ENCODE measurements at regions not wholly inside any gene's neighbourhood (a gene's known extent, or its start where the extent isn't known, plus 50 kb on each side); places are given as distances from the start of the nearest gene placed in this dataset.

DNA sequence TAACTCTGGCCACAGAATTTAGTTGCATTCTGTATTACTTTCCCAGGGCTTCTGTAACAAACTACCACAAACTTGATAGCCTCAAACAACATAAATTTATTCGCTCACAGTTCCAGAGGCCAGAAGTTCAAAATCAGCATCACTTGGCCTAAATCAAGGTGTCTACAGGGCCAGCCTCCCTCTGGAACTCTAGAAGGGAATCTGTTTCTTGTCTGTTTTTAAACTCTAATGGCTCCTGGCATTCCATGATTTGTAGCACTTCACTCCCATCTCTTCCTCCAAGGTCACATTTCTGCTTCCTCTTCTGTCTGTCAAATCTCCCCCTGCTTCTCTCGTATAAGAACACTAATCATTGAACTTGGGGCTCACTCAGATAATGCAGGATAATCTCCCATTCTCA is 151.9 kb upstream of the ARPP21 start:
- Mint-ChIP-seq H3K27me3 (no peaks in the 10 kb centered on the region), H3K36me3 (ENCODE audit: low read depth) (no peaks in the 10 kb centered on the region), H3K9me3 (no peaks in the 10 kb centered on the region), H3K4me3 (no peak overlapping the region), H3K4me1 (ENCODE audit: low read depth) (no peaks in the 10 kb centered on the region), H3K27ac (no peak overlapping the region)

DNA sequence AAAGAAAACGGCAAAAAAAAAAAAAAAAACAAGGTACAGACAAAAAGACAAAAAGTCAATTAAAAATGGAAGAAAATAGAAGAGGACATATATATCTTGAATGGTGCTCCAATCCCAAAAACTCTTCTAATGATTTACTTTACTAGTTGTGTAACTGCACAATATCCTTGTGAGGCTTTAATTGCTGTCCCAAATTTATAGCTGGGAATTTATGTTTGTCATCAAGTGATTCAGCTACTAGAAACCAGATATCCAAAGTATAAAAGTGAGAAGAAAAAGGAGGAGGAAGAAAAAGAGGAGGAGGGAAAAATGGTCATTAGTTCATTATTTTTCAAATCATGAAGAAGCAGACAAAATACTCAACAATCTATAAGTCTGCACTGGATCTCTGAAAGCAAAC is 150.8 kb upstream of the ARPP21 start:
- Mint-ChIP-seq H3K27ac (no peak overlapping the region), H3K4me1 (ENCODE audit: low read depth) (no peaks in the 10 kb centered on the region), H3K36me3 (ENCODE audit: low read depth) (no peaks in the 10 kb centered on the region), H3K9me3 (no peaks in the 10 kb centered on the region), H3K27me3 (no peaks in the 10 kb centered on the region), H3K4me3 (no peak overlapping the region)

DNA sequence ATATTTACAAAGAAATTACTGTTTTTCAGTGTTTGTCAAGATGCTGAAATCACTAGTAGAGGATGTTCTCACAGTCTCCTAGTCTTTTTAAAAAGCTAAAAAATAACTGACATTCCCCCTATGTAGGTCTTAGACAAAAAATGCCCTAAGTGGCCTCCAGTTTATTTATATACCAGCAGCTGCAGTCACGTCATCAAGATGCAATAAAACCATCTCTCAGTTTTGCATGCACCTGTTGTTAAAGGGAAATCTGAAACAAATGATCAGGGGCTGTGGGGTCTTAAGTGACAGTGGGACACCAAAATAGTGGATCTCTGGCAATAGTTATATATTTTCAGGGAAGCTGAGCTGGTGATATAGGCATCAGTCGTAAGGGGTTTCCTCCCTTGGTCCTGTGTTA is 146.5 kb upstream of the ARPP21 start:
- H3K4me1 Mint-ChIP-seq (ENCODE audit: low read depth), result no peaks in the 10 kb centered on the region
- no peaks in the 10 kb centered on the region for H3K27me3 Mint-ChIP-seq
- H3K4me3 Mint-ChIP-seq, result no peak overlapping the region
- no peaks in the 10 kb centered on the region for H3K36me3 Mint-ChIP-seq (ENCODE audit: low read depth)
- H3K9me3 Mint-ChIP-seq, result peaks cover under 1% of the 10 kb centered on the region
- H3K27ac Mint-ChIP-seq, result no peak overlapping the region

DNA sequence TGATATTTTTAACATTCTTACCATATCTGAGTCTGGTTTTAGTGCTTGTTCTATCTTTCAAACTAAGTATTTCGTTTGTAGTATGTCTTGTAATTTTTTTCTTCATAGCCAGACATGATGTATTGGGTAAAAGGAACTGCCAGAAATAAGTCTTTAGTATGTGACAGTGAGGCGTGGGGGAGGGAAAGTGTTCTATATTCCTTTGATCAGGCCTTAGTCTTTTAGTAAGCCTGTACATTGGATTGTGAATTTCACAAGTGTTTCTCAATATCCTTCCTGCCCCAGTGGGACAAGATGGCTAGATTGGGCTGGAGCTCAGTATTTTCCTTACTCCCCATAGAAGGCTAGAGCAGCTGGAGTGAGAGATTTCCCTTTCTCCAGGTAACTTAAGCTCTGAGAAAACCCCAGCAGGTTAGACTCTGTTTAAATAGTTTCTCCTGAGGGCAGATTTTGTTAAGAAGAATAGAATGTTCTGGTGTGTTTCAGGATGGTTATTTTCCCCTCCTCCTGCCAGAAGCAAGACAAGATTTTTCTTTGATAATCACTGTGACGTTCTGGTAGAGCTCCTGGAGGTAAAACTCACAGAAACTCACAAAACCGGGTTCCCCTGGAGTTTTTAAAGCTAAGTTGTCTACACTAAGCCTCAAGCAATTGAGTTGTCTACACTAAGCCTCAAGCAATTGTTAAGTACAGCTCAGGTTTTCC is 140.7 kb upstream of the ARPP21 start:
- no peaks in the 10 kb centered on the region for H3K27me3 Mint-ChIP-seq
- H3K9me3 Mint-ChIP-seq, result peaks cover 7% of the 10 kb centered on the region
- no peak overlapping the region for H3K27ac Mint-ChIP-seq
- H3K4me1 Mint-ChIP-seq (ENCODE audit: low read depth), result no peaks in the 10 kb centered on the region
- no peaks in the 10 kb centered on the region for H3K36me3 Mint-ChIP-seq (ENCODE audit: low read depth)
- H3K4me3 Mint-ChIP-seq, result no peak overlapping the region

DNA sequence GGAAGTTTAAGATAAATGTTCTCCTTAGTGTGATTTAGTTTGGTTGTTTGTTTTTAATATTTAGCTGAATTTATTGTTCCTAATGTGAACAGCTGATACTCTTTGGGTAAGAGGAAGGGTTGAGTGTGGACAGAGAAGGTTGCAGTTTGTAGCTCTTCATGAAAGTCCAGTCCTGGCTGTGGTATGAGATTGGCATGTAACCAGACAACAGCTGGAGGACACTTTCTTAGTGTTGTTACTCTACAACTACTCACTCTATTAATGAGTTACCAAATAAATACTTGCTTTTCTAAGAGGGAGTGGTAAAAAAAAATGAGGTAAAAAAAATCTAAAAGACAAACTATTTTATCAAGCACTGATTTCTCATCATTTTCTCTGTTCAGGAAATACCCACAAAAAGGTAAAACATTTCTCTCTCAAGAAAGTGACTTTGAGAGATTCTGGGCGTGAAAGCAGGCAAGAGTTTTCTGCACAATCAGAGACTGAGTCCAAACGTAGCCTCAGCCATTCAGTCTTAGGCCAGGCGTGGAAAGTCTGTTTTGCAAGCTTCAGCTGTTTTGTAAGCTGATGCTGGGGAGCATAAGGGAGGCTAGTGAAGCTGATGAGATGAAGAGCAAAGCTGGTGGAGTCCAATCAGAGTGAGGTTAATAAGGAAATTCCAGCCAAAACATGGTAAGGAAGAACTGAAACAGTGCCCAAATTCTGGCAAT is 138.5 kb upstream of the ARPP21 start:
- Mint-ChIP-seq H3K4me1 (ENCODE audit: low read depth) (no peaks in the 10 kb centered on the region), H3K4me3 (no peak overlapping the region), H3K9me3 (peaks cover 7% of the 10 kb centered on the region), H3K27ac (no peak overlapping the region), H3K36me3 (ENCODE audit: low read depth) (no peaks in the 10 kb centered on the region), H3K27me3 (no peaks in the 10 kb centered on the region)

DNA sequence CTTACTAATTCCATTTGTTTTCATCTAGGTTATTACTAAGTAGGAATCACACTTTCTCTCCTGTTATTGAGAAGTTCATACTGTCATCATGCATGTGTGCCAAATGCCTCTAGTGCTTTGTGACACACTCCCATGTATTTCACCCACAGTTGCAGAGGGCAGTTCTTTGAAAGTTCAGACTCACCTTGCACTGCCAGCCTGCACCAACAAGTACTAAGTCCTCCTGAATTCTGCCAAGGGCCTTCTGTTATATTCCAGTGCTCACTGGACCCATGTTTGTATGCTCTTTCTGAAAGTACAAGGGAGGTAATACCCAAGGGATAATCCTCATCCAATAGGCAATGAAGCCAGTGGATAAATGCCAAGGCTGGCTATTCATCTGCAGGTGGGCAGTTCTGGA is 136.6 kb upstream of the ARPP21 start:
- H3K36me3 Mint-ChIP-seq (ENCODE audit: low read depth), result no peaks in the 10 kb centered on the region
- no peak overlapping the region for H3K4me3 Mint-ChIP-seq
- H3K9me3 Mint-ChIP-seq, result peaks cover 7% of the 10 kb centered on the region
- no peak overlapping the region for H3K27ac Mint-ChIP-seq
- H3K27me3 Mint-ChIP-seq, result no peaks in the 10 kb centered on the region
- H3K4me1 Mint-ChIP-seq (ENCODE audit: low read depth), result no peaks in the 10 kb centered on the region

DNA sequence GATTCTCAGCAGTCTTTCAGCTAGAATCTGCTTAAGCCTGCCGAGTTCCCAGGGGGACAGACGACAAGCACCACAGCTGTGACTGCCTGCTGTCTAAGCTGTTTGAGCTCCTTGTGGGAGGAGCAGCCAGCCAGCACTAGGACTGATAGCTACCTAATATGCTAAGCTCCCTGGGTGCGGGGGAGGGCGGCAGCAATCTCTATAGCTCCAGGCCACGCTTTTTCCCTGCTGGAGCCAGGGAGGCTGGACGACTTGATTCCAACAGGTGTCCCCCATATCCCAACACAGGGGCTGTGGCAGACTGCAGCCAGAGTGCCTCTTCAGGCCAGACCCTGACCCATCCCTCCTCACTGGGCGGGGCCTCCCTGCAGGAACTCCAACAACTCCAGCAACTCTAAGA is 134.1 kb upstream of the ARPP21 start:
- Mint-ChIP-seq H3K27ac (no peak overlapping the region), H3K4me1 (ENCODE audit: low read depth) (no peaks in the 10 kb centered on the region), H3K36me3 (ENCODE audit: low read depth) (no peaks in the 10 kb centered on the region), H3K9me3 (no peaks in the 10 kb centered on the region), H3K27me3 (no peaks in the 10 kb centered on the region), H3K4me3 (no peak overlapping the region)

DNA sequence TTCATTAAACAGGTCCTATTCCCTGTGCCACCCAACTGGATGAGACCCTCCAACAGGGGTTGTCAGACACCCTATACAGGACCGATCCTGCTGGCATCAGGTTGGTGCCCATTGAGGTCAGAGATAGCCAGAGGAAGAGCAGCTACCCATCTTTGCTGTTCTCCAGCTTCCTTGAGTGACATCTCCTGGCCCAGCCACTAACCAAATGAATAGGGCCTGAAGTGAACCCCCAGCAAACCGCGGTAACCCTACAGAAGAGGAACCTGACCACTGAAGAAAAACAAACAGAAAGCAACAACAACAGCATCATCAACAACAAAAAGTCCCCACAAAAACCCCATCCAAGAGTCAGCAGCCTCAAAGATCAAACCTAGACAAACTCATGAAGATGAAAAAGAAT is 133.6 kb upstream of the ARPP21 start:
- Mint-ChIP-seq H3K9me3 (no peaks in the 10 kb centered on the region), H3K4me3 (no peak overlapping the region), H3K27ac (no peak overlapping the region), H3K4me1 (ENCODE audit: low read depth) (no peaks in the 10 kb centered on the region), H3K27me3 (no peaks in the 10 kb centered on the region), H3K36me3 (ENCODE audit: low read depth) (no peaks in the 10 kb centered on the region)

DNA sequence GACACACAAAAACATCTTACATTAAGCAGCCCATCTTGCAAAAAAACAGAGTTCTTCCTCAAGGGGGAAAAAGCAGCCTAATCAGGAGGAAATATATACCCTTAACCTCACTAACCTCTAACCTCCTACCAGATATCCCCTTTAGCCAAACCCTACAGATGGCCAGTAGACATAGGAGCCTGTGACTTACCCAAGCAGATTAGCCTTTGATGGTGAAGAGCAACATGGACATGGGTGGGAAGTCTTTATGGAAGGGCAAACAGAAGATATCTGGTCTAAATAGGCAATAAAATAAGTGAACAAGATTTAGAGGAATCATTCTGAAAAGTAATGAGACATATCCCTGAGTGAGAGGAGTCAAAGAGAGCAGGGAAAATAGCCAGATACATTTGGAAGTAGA is 119.4 kb upstream of the ARPP21 start:
- Mint-ChIP-seq H3K27ac (no peak overlapping the region), H3K4me1 (ENCODE audit: low read depth) (no peaks in the 10 kb centered on the region)

DNA sequence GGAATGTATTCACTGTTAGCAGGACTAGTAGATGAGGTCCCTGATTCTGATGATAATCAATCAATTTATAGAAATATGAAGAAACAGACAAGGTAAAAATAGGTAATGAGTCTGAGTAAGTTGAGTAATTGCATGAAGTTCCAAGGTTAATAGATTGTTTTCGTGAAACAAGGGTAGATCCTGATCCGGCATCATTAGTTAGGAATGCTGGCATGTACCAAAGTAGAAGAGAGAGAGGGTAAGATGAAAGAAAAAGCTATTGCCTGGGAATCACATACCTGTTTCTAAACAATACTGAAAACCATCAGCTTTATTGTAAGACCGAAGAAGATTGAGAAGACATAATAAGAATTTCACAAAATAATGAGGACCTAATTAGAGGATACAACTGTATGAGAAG is 118.1 kb upstream of the ARPP21 start:
- H3K36me3 Mint-ChIP-seq (ENCODE audit: low read depth), result no peaks in the 10 kb centered on the region
- no peak overlapping the region for H3K4me3 Mint-ChIP-seq
- peaks cover 5% of the 10 kb centered on the region for H3K9me3 Mint-ChIP-seq
- no peaks in the 10 kb centered on the region for H3K27me3 Mint-ChIP-seq
- H3K4me1 Mint-ChIP-seq (ENCODE audit: low read depth), result no peaks in the 10 kb centered on the region
- H3K27ac Mint-ChIP-seq, result no peak overlapping the region

More for the DNA sequence above, 119.4 kb upstream of the ARPP21 start:
- H3K9me3 Mint-ChIP-seq, result peaks cover 5% of the 10 kb centered on the region
- H3K27me3 Mint-ChIP-seq, result no peaks in the 10 kb centered on the region
- no peak overlapping the region for H3K4me3 Mint-ChIP-seq
- no peaks in the 10 kb centered on the region for H3K36me3 Mint-ChIP-seq (ENCODE audit: low read depth)

DNA sequence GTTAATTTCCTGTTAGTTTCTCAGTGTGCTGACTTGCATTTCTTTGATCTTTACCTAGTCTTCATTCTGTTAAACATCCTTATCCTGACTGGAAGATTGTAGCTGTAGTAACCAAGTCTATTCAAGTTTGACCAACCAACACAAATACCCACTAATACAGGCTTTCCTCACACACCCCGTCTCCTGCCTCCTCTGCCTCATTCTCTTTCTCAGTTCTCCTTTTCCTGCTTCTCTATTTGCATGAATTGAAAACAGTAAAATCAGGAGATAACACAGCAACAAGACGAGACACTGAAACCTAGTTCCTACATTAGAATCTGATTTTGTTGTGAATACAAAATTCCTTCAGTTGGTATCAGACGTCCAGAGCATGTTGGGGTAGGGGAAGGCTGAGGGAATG is 116.9 kb upstream of the ARPP21 start:
- no peaks in the 10 kb centered on the region for H3K36me3 Mint-ChIP-seq (ENCODE audit: low read depth)
- H3K27ac Mint-ChIP-seq, result no peak overlapping the region
- no peaks in the 10 kb centered on the region for H3K27me3 Mint-ChIP-seq
- peaks cover 2% of the 10 kb centered on the region for H3K9me3 Mint-ChIP-seq
- no peaks in the 10 kb centered on the region for H3K4me1 Mint-ChIP-seq (ENCODE audit: low read depth)
- H3K4me3 Mint-ChIP-seq, result no peak overlapping the region

DNA sequence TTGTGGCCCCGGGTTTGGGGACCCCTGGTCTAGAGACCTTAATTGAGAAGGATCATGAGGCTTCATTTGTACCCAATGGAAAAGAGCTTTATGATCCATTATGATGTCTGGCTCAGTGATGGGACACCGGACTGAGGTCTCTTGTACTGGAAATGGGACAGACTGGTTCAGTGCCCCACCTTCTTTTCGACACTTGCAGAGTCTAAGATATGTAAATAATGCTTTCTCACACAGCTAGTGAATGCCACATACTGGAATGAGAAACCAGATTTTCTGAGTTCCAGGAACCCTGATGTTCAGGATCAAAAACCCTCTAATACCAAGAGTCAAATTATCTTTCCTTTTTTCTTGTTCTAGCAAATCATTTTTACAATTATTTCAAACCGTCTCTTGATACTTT is 116.3 kb upstream of the ARPP21 start:
- Mint-ChIP-seq H3K27me3 (no peaks in the 10 kb centered on the region), H3K36me3 (ENCODE audit: low read depth) (no peaks in the 10 kb centered on the region), H3K4me1 (ENCODE audit: low read depth) (no peaks in the 10 kb centered on the region), H3K27ac (no peak overlapping the region), H3K9me3 (no peaks in the 10 kb centered on the region), H3K4me3 (no peak overlapping the region)

DNA sequence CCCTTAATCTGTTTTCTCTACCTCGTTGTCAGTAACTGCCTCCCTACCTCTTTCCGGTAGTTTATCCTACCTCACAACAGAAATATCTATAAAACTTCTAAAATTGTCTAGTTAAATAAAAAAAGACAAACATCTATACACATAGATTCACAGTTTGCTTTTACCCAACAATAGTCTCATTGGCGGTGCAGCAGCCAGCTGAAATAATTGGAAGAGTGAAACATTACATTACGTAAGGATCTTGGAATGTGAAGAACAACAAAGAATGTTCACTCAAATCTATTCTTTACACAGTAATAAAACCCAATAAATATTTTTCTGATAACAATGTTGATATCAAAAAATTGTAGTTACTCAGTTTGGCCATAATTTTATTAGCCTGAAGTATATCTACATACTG is 115.5 kb upstream of the ARPP21 start:
- H3K36me3 Mint-ChIP-seq (ENCODE audit: low read depth), result no peaks in the 10 kb centered on the region
- H3K4me3 Mint-ChIP-seq, result no peak overlapping the region
- H3K4me1 Mint-ChIP-seq (ENCODE audit: low read depth), result no peaks in the 10 kb centered on the region
- no peak overlapping the region for H3K27ac Mint-ChIP-seq
- no peaks in the 10 kb centered on the region for H3K27me3 Mint-ChIP-seq
- no peaks in the 10 kb centered on the region for H3K9me3 Mint-ChIP-seq

DNA sequence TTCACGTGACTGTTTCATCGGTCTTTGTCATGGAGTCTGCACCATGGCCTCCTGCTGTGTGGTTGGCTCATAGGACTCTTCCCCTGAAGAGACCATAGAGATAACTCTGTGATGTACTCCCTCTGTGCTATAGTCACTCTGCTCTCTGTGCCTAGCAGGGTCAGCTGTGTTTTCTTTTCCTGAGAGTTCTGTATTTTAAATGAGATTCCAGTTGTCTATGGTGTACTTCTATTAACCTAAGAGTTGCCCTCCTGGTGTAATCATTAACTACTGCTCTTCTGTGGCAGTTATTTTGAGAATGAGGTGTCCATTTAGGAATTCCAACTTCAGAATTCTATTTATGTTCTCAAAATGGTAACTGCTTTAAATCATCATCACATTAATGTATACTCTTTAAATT is 114.5 kb upstream of the ARPP21 start:
- no peaks in the 10 kb centered on the region for H3K36me3 Mint-ChIP-seq (ENCODE audit: low read depth)
- peaks cover 4% of the 10 kb centered on the region for H3K9me3 Mint-ChIP-seq
- no peaks in the 10 kb centered on the region for H3K27me3 Mint-ChIP-seq
- no peak overlapping the region for H3K4me3 Mint-ChIP-seq
- H3K4me1 Mint-ChIP-seq (ENCODE audit: low read depth), result no peaks in the 10 kb centered on the region
- H3K27ac Mint-ChIP-seq, result no peak overlapping the region

DNA sequence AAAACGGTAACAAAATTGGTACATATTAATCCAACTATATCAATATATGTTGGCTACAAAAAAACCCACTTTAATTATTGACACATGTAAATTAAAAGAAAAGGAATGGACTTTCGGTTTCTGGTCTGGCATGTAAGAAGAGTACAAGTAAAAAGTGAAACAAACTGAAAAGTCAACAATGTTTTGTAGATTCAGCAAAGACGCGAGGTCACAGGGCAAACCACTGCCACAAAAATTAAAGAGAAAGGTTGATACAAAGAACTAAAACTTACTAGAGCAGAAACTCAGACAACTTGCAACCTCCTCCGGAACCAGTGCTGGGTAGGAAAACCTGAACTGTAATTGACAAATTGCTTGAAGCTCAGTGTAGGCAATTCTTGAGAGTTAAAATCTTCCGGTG is 110.6 kb upstream of the ARPP21 start:
- H3K27me3 Mint-ChIP-seq, result no peaks in the 10 kb centered on the region
- H3K9me3 Mint-ChIP-seq, result peaks cover 6% of the 10 kb centered on the region
- no peaks in the 10 kb centered on the region for H3K4me1 Mint-ChIP-seq (ENCODE audit: low read depth)
- H3K4me3 Mint-ChIP-seq, result no peak overlapping the region
- no peaks in the 10 kb centered on the region for H3K36me3 Mint-ChIP-seq (ENCODE audit: low read depth)
- H3K27ac Mint-ChIP-seq, result no peak overlapping the region

DNA sequence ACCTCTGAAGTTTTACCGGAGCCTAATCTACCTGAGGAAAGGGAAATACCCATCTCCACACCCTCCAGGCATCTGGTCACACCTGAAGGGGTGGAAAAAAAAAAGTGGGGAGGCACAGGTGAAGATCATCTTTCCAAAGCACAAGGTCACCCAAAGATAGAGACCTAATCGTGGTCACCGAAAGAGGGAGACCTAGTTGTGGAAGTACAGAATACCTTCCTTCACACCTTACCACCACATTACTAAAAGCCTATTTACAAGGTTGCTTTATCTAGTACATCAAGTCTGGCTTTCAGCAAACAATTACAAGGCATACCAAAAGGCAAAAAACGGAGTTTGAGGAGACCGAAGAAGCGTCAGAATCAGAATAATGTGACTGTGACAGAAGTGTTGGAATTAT is 110.0 kb upstream of the ARPP21 start:
- H3K36me3 Mint-ChIP-seq (ENCODE audit: low read depth), result no peaks in the 10 kb centered on the region
- no peaks in the 10 kb centered on the region for H3K27me3 Mint-ChIP-seq
- no peak overlapping the region for H3K4me3 Mint-ChIP-seq
- peaks cover 6% of the 10 kb centered on the region for H3K9me3 Mint-ChIP-seq
- H3K4me1 Mint-ChIP-seq (ENCODE audit: low read depth), result no peaks in the 10 kb centered on the region
- no peak overlapping the region for H3K27ac Mint-ChIP-seq

Data from stimulated activated naive CD8-positive, alpha-beta T cell treated with anti-CD3 and anti-CD28 coated beads, Interleukin-15, Interleukin-2, amounts not matched to agents 100 ng/mL and 50 ng/mL, for 24 hours (primary cell).